ENCODE measurements at regions not wholly inside any gene's neighbourhood (a gene's known extent, or its start where the extent isn't known, plus 50 kb on each side); places are given as distances from the start of the nearest gene placed in this dataset.

DNA sequence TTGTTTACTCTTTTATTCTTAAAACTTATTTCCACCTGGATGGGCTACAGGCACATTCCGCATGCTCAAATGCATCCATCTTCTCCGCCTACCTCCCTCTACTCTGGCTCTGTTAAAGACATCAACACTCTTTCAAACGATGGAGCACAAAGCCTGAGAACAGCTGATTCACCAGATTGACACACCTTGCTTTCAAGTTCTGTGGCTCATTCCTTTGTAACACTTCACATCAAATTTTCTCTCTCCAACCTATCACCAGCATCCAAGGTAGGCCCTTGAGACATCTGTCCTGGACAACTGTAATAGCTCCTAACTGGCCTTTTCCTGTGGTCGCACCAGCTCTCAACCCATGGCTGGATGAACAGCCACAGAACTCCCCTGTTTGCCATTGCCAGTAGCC, 274.5 kb downstream of the BCL11A start:
- TF ChIP-seq, protein P1, sequence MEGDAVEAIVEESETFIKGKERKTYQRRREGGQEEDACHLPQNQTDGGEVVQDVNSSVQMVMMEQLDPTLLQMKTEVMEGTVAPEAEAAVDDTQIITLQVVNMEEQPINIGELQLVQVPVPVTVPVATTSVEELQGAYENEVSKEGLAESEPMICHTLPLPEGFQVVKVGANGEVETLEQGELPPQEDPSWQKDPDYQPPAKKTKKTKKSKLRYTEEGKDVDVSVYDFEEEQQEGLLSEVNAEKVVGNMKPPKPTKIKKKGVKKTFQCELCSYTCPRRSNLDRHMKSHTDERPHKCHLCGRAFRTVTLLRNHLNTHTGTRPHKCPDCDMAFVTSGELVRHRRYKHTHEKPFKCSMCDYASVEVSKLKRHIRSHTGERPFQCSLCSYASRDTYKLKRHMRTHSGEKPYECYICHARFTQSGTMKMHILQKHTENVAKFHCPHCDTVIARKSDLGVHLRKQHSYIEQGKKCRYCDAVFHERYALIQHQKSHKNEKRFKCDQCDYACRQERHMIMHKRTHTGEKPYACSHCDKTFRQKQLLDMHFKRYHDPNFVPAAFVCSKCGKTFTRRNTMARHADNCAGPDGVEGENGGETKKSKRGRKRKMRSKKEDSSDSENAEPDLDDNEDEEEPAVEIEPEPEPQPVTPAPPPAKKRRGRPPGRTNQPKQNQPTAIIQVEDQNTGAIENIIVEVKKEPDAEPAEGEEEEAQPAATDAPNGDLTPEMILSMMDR (IDR thresholded peaks at IDR 0.05): no peak
- TF ChIP-seq POLR2A (IDR thresholded peaks at IDR 0.05): no peak
